Left kidney (tissue), 1 donor: ENCODE measurements at regions not wholly inside any gene's neighbourhood (a gene's known extent, or its start where the extent isn't known, plus 50 kb on each side); places are given as distances from the start of the nearest gene placed in this dataset.
"Not testable (repeated sequence)": the region's sequence is repeated elsewhere in the genome, so short reads cannot be mapped to it uniquely, and the experiment has no call there.

Experiments
- DNase-seq: peaks from one replicate; pipeline ENCODE4 v3.0.0-alpha.2; 2013

DNA sequence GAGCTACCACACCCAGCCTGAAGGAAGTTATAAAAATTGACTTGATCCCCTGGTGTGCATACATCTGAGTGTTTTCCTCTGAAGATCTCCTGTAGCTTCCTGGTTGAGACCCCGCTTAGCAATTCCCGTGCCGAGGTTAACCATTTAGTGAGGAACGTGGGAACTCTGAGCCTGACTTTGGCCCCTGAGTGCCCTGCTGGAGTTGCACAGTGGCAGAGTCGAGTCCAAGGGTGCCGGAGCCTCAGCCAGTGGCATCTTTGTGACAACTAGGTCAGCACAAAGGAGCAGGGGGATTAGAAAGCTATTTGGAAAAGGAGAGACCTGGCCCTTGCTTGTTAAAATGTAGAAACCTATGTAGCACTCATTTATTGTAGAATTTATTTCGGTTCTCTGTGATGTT lies 561.2 kb upstream of the SALL3 start:
- DNase-seq: no peak

DNA sequence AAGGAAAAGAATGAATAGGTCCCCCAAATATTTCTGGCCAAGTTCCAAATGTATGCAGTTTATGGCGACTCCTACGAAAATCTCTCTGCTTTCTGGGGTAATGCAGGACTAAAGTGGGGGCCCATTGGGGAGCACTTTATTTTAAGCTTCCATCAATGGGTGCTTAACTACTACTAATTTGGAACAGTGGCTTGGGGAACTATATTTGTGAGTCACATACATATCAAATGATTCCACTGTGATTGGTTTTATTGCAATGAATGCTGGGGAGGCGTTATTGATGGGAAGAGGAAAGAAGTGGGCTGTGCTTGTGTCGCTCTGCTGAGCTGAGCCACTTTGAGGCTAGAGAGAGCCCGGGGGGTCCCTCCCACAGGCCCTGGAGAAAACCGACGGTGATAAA lies 560.4 kb upstream of the SALL3 start:
- no peak for DNase-seq

DNA sequence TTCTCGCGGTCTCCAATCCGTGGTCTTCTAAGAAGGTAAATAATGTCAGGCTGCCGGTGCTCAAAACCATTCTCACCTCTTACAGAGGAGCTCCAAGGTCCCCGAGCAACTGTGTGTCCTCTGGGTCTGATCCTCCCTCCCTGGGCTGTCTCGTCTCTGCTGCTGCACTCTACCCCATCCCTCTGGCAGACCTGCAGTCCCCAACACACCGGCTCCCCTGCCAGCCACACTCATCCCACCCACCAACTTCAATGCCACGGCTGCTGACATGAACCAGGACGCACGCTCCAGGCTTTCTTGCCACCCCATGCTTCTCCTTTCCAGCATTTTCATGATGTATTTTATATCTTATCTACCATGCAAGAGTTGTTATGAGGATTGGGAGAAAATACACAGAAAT lies 559.5 kb upstream of the SALL3 start:
- DNase-seq: no peak

DNA sequence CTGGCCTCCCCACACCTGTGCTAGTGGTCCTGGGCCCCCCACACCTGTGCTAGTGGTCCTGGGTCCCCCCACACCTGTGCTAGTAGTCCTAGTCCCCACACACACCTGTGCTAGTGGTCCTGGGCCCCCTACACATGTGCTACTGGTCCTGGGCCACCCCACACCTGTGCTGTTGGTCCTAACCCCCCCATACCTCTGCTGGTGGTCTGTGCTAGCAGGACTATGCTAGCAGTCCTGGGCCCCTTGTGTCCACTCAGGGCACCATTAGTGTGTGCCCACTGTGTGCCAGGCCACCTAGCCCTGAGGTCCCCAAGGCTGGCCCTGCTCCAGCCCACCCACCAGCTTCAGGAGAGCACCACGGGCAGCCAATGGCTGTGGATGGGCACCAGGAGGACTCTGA lies 558.2 kb upstream of the SALL3 start:
- DNase-seq: no peak

DNA sequence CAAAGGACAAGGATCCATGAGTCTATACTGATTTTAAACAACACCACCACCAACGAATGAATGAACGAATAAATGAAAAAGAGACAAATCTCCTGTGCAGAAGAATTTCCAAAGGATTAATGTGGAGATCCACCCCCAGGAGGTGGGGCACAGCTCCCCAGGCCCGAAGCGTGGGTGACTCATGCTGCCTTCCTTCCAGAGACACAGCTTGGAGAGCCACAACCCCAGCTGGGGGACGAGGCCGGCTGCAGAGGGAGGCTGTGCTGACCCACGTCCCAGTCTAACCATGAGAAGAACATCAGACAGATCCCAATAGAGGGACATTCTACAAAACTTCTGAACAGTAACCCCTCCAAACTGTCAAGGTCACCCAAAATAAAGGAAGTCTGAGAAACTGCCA lies 557.3 kb upstream of the SALL3 start:
- DNase-seq: no peak

DNA sequence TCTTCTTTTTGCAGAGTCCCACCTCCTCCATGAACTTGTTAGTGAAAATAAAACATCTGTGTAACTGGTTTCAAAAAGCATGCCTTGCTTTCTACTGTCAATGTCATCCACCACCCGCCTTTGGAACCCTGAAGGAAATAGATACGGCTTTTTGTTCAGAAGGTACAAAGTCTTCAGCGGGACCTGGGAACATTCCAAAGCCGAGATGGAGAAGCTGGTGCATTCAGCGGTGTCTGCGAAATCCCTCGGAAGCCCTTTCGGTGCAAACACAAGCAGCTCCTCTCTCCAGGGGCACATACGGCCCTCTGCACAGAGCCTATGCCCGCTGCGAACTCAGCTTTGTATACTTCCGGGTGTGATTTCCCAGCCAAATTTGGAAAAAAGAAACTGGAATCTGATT lies 555.8 kb upstream of the SALL3 start:
- DNase-seq: peak; percentile 27

DNA sequence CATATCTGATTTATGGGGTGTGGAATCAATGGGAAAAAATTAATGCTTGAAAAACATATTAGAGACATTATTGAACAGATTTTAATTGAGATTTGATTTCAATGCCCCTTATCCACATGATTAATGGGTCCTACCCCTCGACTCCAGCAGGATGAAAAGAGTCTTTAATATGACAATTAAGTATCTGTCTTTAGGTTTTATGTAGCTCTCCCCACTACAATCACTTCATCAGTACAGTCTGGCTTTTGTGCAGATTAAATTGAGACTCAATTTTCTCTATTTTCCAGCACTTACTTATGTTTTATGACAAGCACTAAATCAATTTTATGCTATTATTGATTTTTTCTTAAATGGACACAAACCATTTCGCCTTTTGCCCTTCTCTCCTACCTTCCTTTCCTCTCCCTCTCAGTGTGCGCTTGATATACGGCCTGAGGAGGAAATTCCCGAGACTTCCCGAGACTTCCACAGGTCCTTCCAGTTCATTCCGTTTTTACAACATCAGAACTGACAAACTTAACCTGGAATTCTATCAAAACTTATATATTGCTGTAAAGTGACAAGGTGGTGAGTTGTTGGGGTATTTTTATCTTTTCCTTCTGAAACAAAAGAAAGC lies 555.1 kb upstream of the SALL3 start:
- DNase-seq: no peak

DNA sequence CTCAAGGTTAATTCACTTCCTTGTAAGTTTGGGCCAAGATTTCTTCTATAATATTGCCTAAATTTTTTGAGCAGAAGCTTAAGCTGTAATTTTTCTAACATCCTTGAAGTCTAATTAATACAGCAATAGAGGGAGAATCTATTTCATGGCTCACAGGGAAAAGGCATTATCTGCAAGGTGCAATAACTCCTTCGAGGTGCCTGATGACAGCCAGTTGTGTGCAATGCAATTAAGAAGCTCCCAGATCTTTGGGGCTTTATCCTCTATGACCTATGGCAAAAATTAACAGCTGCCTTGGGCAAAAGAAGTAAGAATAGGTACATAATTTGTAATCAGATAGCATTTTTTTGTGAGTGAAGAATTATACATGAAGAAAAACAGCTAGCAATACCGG lies 554.6 kb upstream of the SALL3 start:
- no peak for DNase-seq

DNA sequence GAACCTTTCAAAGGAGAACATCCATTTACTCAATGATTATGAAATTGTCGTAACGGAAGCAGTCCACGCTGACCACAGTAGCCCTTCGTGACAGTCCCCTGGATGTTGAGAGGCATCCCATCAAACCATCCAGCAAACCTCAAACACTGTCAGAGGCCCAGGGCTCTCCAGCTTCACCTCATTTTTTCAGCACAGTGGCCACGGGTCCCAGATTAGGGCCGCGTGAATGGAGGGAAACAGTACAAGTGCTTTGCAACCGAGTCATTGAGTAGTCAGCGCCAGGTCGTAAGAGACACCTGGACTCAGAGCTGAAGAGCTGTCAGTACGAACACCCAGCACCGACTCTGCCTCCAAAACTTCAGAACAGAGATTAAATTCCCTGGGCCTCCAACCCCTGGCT lies 552.5 kb upstream of the SALL3 start:
- DNase-seq: no peak

DNA sequence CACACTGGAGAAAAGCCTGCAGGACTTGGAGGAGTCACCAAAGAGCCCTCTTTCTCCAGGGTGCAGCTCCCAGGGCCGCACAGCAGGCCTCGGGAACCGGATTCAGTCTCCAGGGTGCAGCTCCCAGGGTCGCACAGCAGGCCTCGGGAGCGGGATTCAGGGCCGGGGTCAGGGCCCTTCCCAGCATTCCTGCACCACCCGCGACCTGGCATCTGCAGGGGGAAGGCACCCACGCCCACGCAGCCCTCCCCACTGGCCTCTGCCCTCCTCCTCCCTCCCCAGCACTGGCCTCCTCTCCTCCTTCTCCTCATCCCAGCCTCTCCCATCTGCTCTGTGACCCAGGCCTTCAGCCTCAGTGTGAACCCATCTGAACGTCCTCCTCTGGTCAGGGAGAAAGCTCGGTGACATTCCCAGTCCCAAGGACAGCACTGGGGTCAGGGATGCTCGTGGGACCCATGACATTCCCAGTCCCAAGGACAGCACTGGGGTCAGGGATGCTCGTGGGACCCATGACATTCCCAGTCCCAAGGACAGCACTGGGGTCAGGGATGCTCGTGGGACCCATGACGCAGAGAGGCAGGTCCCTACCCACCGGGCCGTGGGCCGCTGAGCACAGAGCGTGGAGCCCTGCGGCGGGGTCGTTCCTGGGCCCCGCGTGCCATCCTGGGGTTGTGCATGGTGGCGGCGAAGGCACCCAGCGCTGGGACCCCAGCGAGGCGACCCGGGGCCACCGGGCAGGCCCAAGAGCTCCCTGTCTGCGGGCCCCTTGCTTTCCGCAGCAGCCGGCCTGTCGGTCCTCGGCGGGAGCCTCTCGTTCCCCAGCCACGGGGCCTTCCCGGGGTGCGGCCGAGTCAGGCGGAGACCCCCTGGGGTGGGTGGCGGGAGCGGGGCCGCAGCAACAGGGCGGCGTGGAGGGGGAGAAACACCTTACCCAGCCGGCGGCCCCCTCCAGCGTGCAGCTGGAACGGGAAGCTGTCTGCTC lies 550.2 kb upstream of the SALL3 start:
- no peak for DNase-seq

DNA sequence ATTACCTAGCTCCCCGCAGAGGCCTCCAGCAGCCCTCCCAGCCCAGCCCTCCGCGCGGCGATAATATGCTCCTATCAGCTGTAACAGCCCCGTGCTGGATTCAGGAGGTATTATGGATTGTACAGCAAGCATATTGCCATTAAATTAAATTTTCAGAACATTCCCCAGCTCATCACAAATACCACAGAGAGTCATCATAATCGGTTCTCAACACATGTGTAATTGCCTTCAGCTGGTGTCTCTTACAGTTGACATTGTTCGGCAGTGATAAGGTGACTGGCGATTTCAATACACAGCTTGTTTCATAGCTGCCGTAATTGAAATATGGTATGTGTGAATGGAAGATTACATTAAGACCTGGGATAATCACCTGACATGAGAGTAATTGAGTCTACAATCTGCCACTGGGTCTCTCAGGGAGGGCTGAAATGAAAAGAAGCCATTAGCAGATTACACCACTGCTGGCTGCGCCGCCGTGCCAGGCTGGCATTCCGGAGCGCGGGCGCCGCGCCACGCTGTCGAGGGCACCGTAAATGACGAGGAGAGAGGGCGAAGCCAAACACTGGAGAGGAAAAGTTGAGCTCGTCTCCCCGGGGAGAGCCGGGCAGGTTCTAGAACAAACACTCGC lies 549.4 kb upstream of the SALL3 start:
- no peak for DNase-seq

DNA sequence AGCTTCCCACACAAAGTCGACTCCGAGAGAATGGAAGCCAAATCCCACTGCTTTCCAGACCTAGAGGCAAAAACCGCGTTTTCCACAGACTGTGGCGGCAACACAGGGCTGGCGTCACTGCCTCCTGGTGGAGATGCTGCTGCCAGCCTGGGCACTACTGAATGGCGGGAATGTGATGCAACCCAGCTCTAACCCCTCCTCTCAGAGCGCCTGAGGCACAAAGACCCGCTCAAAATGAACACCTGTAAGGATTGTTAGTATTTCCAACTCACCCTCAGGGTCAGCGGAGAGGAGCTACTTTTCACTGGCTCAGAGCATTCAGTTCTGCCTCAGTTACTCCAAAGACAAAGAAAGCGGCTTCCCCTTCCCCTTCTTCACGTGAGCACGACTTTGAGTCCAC lies 548.0 kb upstream of the SALL3 start:
- DNase-seq: no peak

DNA sequence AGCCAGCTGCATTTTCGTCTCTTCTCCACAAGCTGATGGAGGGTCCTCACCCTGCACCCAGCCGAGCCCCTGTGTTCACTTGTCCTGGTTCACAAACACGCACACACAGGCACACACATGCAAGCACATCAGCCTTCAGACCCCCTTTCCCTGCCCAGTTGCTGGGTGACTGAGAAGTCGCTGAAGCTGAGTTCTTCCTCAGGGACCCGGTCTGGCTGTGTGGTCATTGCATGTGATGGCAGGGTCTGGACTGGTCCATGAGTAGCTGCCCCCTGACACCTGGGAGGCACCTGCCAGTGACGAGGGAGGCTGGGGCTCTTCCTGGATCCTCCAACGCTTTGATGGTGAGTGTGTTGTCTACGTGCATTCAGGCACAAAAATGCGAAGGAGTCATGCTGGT lies 546.1 kb upstream of the SALL3 start:
- no peak for DNase-seq

DNA sequence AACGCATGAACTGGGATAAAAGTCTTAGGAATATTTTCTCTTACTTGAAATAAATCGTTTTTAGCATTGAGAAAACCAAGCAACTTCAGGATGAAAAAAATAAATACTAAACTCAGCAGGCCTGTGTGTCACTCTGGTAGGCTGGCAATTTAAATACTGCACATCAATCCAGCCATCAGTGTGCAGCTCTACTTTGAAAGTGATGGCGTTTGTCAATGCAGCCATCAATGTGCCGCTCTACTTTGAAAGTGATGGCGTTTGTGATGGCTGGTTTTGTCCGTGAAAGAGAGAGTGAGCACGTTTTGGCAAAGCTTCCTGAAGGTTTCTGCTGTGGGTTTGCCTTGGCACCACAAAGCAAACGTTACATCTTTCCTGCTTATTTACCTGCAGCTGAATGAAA lies 543.5 kb upstream of the SALL3 start:
- DNase-seq: no peak

DNA sequence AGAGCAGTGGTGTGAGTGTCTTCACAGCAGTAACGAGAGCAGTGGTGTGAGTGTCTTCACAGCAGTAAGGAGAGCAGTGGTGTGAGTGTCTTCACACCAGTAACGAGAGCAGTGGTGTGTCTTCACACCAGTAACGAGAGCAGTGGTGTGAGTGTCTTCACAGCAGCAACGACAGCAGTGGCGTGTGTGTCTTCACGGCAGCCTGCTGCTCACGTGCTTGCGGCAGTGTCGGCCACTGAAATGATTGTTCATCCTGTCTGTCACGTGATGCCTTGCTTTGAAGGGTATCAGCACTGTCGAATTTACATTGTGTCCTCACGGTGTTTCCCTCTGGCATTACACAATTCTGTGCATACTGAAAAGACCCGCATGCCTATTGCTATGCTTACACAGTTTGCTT lies 541.4 kb upstream of the SALL3 start:
- DNase-seq: not testable (repeated sequence)

DNA sequence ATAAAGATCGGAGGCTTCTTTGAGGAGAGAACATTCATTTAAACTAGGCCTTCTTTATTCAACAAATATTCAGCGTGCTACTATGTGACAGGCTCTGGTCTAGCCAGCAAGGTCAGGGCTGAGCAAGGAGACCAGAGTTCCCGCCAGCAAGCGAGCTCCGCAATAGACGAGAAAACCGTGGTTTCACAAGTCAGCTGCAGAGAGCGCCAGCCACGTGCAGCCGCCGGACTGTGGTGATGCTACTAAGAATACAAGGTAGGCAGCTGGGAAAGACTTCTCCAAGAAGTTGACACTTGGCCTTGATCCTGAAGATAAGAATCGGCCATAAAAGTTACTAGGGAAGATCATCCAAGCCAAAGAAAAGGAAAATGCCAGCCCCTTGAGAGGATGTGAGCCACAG lies 533.7 kb upstream of the SALL3 start:
- no peak for DNase-seq

DNA sequence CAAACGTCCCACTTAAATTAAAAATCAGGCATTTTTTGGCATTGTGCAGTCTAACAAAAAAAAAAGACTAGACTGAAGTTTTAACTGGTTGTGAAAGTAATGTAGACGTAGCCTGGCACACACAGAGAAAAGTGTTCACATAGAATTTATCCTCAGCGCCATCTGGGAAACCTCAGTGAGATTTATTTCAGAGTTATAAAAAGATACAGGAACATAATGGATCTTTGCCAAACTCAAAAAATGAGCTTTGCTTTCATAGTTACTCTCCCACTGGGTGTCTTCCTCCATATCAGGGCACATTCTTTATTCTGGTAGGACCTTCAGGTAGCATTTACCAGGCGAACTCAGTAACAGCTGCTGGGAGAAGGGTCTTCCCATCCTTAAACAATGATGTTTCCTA lies 532.4 kb upstream of the SALL3 start:
- DNase-seq: no peak

DNA sequence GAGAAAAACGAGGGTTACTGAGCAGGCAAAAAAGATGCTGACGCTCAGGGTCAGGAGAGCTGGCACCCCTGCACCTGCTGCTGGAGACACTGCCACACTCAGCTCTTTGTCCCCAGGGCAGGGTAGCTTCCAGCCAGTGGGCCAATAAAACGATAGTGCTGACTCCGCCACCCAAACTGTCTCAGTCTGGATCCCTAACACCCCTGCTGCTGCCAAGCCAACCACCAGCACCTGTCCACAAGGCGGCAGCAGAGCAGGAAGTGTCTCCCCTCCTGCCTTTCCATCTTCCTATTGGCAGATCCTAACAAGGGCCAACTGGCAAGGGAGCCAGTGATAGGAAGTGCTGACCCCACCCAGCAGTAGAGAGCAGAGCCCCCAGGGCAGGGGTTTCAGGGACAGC lies 531.5 kb upstream of the SALL3 start:
- DNase-seq: no peak

DNA sequence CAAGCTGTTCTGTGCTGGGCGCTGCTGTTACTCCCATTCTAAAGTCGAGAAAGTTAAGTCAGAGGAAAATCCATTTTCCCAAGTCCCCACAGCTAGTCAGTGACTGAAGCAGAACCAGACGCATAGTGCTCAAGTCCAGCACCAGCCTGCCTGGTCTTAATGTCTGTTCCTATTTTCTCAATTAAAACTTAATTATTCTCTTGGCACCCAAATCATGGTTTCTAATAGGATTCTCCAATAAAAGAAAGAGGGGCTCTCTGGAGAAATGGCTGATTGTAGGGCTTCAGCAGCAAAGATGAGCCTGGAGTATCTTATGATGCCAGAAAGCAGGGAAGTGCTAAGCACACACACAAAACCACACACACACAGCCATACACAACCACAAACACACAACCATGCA lies 531.0 kb upstream of the SALL3 start:
- DNase-seq: no peak

DNA sequence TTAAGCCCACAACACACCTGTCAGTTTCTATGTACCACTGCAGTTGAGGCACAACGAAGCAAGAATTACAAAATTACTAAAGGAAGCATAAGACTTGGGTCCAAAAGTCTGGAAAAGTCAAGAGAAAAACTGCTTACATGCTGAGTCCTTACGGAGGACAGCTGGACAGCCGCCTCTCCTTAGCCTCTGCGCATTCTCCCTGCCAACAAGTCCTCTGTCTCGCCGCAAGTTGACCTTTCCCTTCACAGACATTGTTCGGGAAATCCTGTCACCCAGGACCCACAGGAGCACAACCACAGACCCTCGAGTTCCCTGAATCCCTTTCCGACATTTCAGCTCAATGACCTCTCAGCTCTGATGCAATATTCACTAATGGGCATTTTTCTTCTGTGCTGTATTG lies 525.4 kb upstream of the SALL3 start:
- DNase-seq: no peak

DNA sequence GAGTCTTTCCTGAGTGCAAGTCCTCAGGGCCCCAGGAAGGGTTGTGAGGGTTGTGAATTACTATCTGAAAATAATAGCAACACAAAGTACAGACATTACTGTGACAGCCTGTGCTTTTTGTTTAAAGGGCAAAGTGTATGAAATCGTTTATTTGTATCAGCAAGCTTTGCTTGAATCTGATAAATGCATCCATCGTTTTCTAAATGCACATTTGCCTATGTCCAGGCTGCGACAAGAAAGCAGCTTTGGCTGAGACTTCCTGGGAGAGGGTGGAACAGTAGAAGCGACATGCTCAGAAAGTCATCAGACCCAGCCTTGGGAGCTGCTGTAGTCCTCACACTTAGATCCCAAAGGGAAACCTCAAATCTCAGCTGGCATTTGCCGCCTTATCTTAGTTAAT lies 524.2 kb upstream of the SALL3 start:
- no peak for DNase-seq

DNA sequence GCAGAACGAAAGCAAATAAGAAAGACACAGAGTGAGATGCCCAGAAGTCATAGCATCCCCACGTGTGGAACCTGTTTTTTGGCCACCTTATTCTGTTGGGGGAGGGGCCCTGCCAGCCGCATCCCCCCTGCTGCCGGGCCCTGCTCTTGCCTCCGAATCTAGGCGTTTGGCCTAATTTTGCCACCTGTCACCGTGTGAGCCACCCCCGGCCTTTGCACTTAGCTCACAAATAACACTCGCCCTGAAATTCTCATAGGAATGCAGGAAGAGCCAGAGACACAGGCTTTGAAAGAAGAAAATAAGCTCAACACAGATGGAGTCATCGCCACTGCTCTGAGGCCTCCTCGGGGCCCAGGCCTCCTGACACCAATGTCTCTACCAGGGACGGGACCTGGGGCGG lies 522.6 kb upstream of the SALL3 start:
- no peak for DNase-seq

DNA sequence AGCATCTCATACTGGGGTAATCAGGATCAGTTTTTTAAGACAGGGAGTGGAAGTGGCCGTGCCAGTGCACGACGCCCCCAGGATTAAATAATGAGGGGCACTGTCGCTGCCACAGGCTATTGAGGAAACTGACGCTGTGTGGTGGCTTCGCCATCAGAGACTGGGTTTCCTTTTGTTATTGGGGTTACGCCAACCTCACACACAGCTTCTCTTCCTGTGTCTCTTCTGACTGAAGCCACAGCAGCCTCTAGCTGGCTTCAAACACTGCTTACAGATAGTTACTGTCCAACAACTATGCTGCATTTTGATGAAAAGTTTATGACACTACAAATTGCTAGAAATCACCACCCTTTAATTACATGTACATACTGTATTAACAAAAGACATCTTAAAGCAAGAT lies 521.9 kb upstream of the SALL3 start:
- DNase-seq: no peak

DNA sequence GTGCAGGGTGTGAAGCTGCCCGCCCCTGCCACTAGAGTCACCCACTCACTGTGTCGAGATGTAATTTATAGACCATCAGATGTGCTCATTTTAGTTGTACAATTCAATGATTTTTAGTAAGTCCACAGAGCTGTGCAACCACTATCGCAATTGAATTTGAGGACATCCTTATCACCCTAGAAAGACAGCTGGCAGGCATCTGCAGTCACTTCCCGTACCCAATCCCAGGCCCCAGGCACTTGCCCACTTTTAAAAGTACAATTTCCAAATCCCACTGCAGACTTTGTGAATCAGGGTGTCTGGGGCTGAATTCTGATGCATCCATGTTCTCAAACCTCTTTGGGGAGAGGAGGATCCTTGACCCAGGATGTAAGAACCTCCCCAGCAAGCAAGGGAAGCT lies 521.3 kb upstream of the SALL3 start:
- no peak for DNase-seq
